ENCODE measurements at regions not wholly inside any gene's neighbourhood (a gene's known extent, or its start where the extent isn't known, plus 50 kb on each side); places are given as distances from the start of the nearest gene placed in this dataset.

DNA sequence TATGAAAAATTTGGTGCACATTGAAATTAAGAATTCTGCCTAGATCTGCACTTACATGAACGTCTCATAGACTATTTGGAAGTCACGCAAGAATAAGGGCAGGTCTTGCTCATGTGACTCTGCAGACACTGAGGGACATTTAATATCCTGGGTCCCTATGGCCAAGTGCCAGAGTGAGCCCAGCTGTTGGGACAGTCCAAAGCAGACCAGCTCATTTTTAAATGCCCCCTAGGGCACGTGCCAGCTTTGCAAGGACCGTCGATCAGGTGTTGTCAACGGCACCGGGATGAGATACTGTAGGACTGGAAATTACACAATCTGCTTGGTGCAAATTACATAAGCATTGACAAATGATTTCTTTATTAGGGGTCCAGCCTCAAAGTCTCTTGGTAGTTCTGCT lies 293.6 kb downstream of the TEX29 start:
- TF ChIP-seq EP300 (IDR thresholded peaks at IDR 0.05) (no peak), POLR2A (IDR thresholded peaks at IDR 0.05) (no peak)
- TF ChIP-seq, protein P1, sequence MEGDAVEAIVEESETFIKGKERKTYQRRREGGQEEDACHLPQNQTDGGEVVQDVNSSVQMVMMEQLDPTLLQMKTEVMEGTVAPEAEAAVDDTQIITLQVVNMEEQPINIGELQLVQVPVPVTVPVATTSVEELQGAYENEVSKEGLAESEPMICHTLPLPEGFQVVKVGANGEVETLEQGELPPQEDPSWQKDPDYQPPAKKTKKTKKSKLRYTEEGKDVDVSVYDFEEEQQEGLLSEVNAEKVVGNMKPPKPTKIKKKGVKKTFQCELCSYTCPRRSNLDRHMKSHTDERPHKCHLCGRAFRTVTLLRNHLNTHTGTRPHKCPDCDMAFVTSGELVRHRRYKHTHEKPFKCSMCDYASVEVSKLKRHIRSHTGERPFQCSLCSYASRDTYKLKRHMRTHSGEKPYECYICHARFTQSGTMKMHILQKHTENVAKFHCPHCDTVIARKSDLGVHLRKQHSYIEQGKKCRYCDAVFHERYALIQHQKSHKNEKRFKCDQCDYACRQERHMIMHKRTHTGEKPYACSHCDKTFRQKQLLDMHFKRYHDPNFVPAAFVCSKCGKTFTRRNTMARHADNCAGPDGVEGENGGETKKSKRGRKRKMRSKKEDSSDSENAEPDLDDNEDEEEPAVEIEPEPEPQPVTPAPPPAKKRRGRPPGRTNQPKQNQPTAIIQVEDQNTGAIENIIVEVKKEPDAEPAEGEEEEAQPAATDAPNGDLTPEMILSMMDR (IDR thresholded peaks at IDR 0.05): no peak

Measured in sigmoid colon (tissue), 4 donors.